ENCODE measurements at regions not wholly inside any gene's neighbourhood (a gene's known extent, or its start where the extent isn't known, plus 50 kb on each side); places are given as distances from the start of the nearest gene placed in this dataset.

DNA sequence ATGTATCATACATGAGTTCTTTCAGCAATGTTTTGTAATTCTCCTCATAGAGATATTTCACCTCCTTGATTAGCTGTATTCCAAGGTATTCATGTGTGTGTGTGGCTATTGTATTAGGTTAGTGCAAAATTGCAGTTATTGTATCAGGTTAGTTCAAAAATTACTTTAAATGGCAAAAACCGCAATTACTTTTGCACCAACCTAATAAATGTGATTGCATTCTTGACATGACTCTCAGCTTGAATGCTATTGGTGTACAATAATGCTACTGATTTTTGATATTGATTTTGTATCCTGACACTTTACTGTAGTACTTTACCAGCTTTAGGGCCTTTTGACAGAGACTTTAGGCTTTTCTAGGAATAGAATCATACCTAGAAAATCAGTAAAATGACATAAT is 297.4 kb downstream of the ZWINT start:
- DNase-seq (ENCODE audit: low read depth), result no peak
- H3K4me3 ChIP-seq (ENCODE audit: low read length), result no peak overlapping the region
- TF ChIP-seq, protein P1, sequence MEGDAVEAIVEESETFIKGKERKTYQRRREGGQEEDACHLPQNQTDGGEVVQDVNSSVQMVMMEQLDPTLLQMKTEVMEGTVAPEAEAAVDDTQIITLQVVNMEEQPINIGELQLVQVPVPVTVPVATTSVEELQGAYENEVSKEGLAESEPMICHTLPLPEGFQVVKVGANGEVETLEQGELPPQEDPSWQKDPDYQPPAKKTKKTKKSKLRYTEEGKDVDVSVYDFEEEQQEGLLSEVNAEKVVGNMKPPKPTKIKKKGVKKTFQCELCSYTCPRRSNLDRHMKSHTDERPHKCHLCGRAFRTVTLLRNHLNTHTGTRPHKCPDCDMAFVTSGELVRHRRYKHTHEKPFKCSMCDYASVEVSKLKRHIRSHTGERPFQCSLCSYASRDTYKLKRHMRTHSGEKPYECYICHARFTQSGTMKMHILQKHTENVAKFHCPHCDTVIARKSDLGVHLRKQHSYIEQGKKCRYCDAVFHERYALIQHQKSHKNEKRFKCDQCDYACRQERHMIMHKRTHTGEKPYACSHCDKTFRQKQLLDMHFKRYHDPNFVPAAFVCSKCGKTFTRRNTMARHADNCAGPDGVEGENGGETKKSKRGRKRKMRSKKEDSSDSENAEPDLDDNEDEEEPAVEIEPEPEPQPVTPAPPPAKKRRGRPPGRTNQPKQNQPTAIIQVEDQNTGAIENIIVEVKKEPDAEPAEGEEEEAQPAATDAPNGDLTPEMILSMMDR (IDR thresholded peaks at IDR 0.05; ENCODE audit: insufficient read depth, low read depth, low read length, missing control alignments), result no peak

DNA sequence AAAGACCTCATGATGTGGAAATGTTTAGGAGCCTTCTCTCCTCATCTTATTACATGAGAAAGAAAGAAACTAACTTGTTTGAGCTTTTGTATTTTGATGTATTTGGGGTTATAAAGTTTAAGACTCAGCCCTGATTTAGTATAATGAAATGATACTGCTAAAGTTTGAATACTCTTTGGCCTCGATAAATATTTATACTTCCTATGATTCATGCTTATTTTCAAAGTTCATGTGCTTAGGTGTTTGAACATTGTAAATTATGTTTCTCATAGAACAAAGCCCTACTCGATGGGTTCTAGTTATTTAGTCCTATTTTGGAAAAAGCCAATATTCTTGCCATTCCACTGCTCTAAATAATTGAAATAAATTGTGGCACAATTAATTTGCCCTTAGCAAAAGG is 303.2 kb downstream of the ZWINT start:
- no peak overlapping the region for H3K4me3 ChIP-seq (ENCODE audit: low read length)
- no peak for DNase-seq (ENCODE audit: low read depth)
- TF ChIP-seq, protein P1 (IDR thresholded peaks at IDR 0.05; ENCODE audit: insufficient read depth, low read depth, low read length, missing control alignments), result no peak

DNA sequence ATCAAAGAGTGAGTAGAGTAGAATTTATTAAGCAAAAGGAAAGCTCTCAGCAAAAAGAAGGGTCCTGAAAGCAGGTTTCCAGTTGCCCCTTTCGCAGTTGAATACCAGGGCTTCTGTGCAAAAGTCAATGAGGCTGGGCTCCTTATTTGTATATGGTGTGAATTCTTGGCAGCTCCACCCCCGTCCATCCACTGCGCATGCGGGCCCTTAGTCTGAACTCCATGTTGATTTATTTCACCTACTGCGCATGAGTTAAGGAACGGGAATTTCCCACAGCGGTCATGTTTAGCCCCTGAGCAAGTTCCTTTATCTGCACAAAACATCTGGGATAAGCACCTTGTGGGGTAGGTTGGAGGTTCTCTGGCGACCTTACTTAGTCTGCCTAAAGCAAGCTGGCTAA is 325.6 kb downstream of the ZWINT start:
- no peak for DNase-seq (ENCODE audit: low read depth)
- TF ChIP-seq, protein P1 (IDR thresholded peaks at IDR 0.05; ENCODE audit: insufficient read depth, low read depth, low read length, missing control alignments), result no peak
- no peak overlapping the region for H3K4me3 ChIP-seq (ENCODE audit: low read length)

DNA sequence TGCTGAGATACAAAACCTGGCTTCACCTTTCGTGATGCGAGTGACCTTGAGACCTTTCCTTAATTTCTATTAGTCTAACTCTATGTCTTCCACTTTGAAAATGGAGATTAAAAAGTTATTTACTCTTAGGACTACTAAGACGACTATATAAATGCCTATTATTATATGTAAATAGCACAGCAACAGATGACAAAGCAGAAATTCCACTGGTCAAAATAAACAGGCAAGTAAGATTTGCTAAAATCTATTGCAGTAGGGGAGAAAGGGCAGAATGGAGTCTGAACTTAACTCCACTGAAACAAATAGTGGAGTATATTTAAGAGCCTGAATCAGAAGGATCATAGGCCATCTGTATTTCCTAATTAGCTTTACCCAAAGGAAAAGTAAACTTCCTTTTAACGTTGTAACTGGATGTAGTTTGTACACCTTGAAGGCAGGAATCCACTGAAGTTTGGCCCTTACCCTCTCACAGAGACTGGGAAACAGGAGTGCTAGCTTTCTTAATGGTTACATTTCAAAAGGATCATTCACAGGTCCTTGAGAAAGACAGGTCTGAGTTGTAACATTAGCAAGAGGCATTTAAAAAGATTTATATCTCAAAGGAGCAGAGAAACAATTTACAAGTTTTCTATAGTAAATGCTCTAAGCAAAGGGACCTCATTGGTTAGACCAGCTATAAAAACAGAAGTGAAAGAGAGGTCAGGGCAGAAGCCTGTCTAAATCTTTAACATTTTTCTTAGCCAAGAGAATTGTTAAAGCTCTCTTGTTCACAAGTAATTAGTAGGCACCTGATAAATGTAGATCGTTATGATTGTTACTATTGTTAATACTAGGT is 332.5 kb downstream of the ZWINT start:
- no peak overlapping the region for H3K4me3 ChIP-seq (ENCODE audit: low read length)
- DNase-seq (ENCODE audit: low read depth), result no peak
- TF ChIP-seq, protein P1 (IDR thresholded peaks at IDR 0.05; ENCODE audit: insufficient read depth, low read depth, low read length, missing control alignments), result no peak

DNA sequence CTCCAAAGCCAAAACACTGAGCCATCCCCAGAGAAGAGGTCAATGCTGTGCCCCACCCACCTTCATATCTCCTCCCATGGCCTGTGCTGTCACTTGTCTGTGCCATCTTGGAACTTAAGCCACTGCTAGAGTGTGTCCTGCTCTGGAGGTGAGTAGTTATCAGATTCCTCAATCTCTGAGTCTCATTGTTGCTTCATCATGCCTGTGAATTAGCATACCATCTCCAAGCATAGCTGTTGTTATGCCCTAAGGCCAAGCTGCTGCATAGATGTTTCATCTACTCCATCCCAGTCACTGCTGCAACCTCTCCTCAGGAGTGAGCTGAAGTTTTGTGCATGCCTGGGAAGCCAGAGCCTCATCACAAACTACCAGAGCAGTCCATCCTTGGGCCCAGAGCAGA is 349.0 kb downstream of the ZWINT start:
- TF ChIP-seq, protein P1 (IDR thresholded peaks at IDR 0.05; ENCODE audit: insufficient read depth, low read depth, low read length, missing control alignments), result no peak
- DNase-seq (ENCODE audit: low read depth), result peak; percentile 31
- no peak overlapping the region for H3K4me3 ChIP-seq (ENCODE audit: low read length)

DNA sequence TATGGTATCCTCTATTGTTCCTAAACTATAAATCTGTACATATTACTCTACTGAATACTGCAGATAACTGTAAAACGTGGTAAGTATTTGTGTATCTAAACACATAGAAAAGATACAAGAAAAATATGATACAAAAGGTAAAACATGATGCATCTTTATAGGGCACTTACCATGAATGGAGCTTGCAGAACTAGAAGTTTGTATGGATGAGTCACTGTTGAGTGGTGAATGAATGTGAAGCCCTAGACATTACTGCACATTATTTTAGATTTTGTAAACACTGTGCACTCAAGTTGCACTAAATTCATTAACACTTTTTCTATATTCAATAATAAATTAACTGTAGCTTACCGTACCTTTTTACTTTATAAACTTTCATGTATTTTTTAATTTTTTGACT is 357.5 kb downstream of the ZWINT start:
- TF ChIP-seq, protein P1 (IDR thresholded peaks at IDR 0.05; ENCODE audit: insufficient read depth, low read depth, low read length, missing control alignments), result no peak
- no peak overlapping the region for H3K4me3 ChIP-seq (ENCODE audit: low read length)
- peak; percentile 22 for DNase-seq (ENCODE audit: low read depth)

DNA sequence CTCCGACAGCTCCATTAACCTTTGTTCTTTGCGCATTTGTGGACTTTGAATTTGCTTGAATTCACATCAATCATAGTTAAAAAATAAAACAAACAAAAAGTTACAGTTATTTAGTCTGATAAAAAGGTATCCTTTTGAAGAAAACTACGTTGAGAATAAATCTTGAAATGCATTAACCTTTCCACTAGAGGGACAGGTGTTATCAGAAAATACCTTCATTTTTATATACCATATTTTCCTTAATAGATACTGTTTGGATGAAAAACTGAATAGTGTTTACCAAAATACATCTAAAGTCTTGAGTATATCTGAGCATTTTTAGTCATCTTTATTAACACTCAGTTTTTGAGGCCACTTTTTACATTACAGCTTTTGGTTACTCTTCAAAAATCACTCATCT is 371.9 kb downstream of the ZWINT start:
- H3K4me3 ChIP-seq (ENCODE audit: low read length), result no peak overlapping the region
- no peak for DNase-seq (ENCODE audit: low read depth)
- TF ChIP-seq, protein P1 (IDR thresholded peaks at IDR 0.05; ENCODE audit: insufficient read depth, low read depth, low read length, missing control alignments), result peak; percentile 4

Data from epithelial cell of esophagus (primary cell).